ENCODE measurements at regions not wholly inside any gene's neighbourhood (a gene's known extent, or its start where the extent isn't known, plus 50 kb on each side); places are given as distances from the start of the nearest gene placed in this dataset.

GRCh38 chr2:138364554-138365162 is 136.9 kb upstream of the SPOPL start:
- no peak overlapping the region for H3K27ac ChIP-seq (ENCODE audit: low read depth in 1 of 2, low read length in 2 of 2)
- peaks cover 2% of the 10 kb centered on the region for H3K9me3 Mint-ChIP-seq
- H3K36me3 ChIP-seq (ENCODE audit: insufficient read depth, low read length) = no peaks in the 10 kb centered on the region
- H3K4me3 ChIP-seq (ENCODE audit: low read length) = no peak overlapping the region
- H3K4me3 Mint-ChIP-seq = no peak overlapping the region
- TF ChIP-seq CTCF (IDR thresholded peaks at IDR 0.05) = no peak
- H3K27ac Mint-ChIP-seq = no peak overlapping the region
- H3K9me3 ChIP-seq (ENCODE audit: control insufficient read depth in 1 of 2, insufficient read depth in 1 of 2, low read length in 2 of 2) = no peaks in the 10 kb centered on the region
- intact Hi-C loops (cut with DNase I, micrococcal nuclease) = no loop called here
- no peaks in the 10 kb centered on the region for H3K27me3 ChIP-seq (ENCODE audit: control insufficient read depth in 1 of 2, insufficient read depth in 2 of 2, low read length in 2 of 2)
- H3K4me1 ChIP-seq (ENCODE audit: insufficient read depth, low read length) = no peaks in the 10 kb centered on the region
- ATAC-seq (ENCODE audit: poor library complexity) = no peak
- DNase-seq = no peak
- no peaks in the 10 kb centered on the region for H3K27me3 Mint-ChIP-seq
- POLR2A ChIA-PET = no interaction called here
- CTCF ChIA-PET = no interaction called here
- H3K36me3 Mint-ChIP-seq (ENCODE audit: low read depth) = no peaks in the 10 kb centered on the region
- H3K4me1 Mint-ChIP-seq (ENCODE audit: low read depth) = no peaks in the 10 kb centered on the region

DNA sequence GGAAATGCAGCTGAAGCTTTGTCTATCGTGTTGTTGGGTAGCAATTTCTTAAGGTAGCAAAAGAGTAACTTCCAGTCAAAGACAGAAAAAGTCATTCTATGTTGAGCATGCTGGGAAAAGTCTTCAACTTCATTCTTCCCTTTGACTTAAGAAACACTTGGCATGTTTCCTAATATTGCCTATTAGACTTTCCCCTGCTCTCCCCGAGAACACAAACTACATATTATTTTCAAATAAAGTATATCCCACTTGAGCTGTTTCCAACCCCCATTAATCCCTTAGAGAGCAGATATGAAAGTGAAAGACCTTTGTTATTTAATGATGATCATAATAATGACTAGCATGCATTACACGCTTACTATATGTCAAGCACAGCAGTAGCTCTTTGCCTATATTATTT is 136.0 kb upstream of the SPOPL start:
- Mint-ChIP-seq H3K4me1 (ENCODE audit: low read depth) (no peaks in the 10 kb centered on the region), H3K4me3 (no peak overlapping the region), H3K36me3 (ENCODE audit: low read depth) (no peaks in the 10 kb centered on the region), H3K9me3 (no peaks in the 10 kb centered on the region), H3K27me3 (no peaks in the 10 kb centered on the region), H3K27ac (no peak overlapping the region)
- no peak for TF ChIP-seq CTCF (IDR thresholded peaks at IDR 0.05)
- DNase-seq (no peak), ATAC-seq (ENCODE audit: poor library complexity) (no peak)
- intact Hi-C loops (cut with DNase I, micrococcal nuclease) = no loop called here
- H3K27me3 ChIP-seq (ENCODE audit: control insufficient read depth in 1 of 2, insufficient read depth in 2 of 2, low read length in 2 of 2) = no peaks in the 10 kb centered on the region
- no peaks in the 10 kb centered on the region for H3K4me1 ChIP-seq (ENCODE audit: insufficient read depth, low read length)
- H3K4me3 ChIP-seq (ENCODE audit: low read length) = no peak overlapping the region
- H3K27ac ChIP-seq (ENCODE audit: low read depth in 1 of 2, low read length in 2 of 2) = no peak overlapping the region
- H3K9me3 ChIP-seq (ENCODE audit: control insufficient read depth in 1 of 2, insufficient read depth in 1 of 2, low read length in 2 of 2) = no peaks in the 10 kb centered on the region
- ChIA-PET CTCF (no interaction called here), POLR2A (no interaction called here)
- no peaks in the 10 kb centered on the region for H3K36me3 ChIP-seq (ENCODE audit: insufficient read depth, low read length)

- Histone ChIP-seq H3K27ac (ENCODE audit: low read depth in 1 of 2, low read length in 2 of 2) (no peak overlapping the region), H3K4me3 (ENCODE audit: low read length) (no peak overlapping the region), H3K36me3 (ENCODE audit: insufficient read depth, low read length) (no peaks in the 10 kb centered on the region), H3K27me3 (ENCODE audit: control insufficient read depth in 1 of 2, insufficient read depth in 2 of 2, low read length in 2 of 2) (no peaks in the 10 kb centered on the region), H3K9me3 (ENCODE audit: control insufficient read depth in 1 of 2, insufficient read depth in 1 of 2, low read length in 2 of 2) (no peaks in the 10 kb centered on the region), H3K4me1 (ENCODE audit: insufficient read depth, low read length) (no peaks in the 10 kb centered on the region)
- no peaks in the 10 kb centered on the region for H3K4me1 Mint-ChIP-seq (ENCODE audit: low read depth)
- TF ChIP-seq CTCF (IDR thresholded peaks at IDR 0.05) = no peak
- CTCF ChIA-PET = no interaction called here
- POLR2A ChIA-PET = no interaction called here
- H3K27ac Mint-ChIP-seq = no peak overlapping the region
- intact Hi-C loops (cut with DNase I, micrococcal nuclease) = no loop called here
- no peaks in the 10 kb centered on the region for H3K27me3 Mint-ChIP-seq
- DNase-seq (no peak), ATAC-seq (ENCODE audit: poor library complexity) (no peak)
- H3K36me3 Mint-ChIP-seq (ENCODE audit: low read depth) = no peaks in the 10 kb centered on the region
- H3K4me3 Mint-ChIP-seq = no peak overlapping the region
- no peaks in the 10 kb centered on the region for H3K9me3 Mint-ChIP-seq
Measured at GRCh38 chr2:138369856-138370255, 131.7 kb upstream of the SPOPL start.

Measured in CD4-positive, alpha-beta T cell (primary cell).